Posterior cingulate gyrus (tissue), 11 donors: ENCODE measurements at regions not wholly inside any gene's neighbourhood (a gene's known extent, or its start where the extent isn't known, plus 50 kb on each side); places are given as distances from the start of the nearest gene placed in this dataset.

ENCODE experiments used
- DNase-seq, 10 donors: peaks; one replicate each; pipeline versions ENCODE4 v3.0.0 to v3.0.0-alpha.2; 2020 to 2021; ENCODE audit warnings: mixed read lengths in 3 of 10
- intact Hi-C: fragments of 100-400 bp; cut with DNase I; formaldehyde crosslinking; loops from one replicate; pipeline ENCODE4 v1.15.1; 2023

DNA sequence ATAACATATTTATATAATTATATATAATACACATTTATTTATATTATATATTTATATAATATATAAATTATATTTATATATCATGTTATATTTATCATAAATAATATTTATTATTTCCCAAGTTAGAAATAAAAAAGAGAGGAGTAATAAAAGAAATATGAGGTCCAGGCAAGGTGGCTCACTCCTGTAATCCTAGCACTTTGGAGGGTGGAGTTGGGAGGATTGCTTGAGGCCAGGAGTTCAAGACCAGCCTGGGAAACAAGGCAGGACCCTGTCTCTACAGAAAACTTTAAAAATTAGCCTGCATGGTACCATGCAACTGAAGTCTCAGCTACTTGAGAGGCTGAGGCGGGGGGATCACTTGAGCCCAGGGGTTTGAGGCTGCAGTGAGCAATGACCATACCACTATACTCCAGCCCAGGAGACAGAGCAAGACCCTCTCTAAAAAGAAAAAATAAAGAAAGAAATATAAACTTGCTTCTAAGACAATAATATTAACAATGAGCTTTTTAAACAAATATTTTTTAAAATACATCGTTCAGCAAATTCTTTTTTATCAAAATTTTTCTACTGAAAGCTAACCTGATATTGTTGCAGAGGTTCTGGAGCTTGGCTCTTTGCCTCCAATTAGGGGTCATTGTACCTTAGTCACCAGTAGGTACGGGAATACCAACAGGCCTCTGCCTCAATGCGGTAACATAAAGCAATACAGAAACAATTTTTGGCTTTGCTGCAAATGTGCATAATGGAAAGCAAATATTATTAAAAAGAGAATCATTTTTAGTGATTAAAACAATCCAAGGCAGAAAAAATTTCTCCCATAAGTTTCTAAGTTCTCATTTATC is 290.0 kb downstream of the SETD4 start:
- DNase-seq, result no peak
- intact Hi-C loops, result no loop called here

DNA sequence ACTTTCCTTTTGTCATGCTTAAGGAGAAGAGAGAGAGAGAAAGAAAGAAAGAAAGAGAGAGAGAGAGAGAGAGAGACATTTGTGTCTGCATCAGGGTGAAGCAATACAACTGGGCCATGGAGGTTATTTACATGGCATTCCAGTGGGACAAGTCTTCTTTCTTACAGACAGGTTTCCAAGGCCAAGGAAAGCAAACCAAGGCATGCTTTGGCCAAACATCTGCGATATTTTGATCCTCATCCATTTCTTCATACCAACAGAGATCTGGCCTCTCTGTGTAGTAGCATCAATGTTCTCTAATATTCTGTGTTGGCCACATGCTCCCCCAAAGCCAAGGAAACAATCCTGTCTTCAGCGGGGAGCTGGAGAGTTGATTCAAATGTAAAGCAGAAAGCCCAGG is 292.1 kb downstream of the SETD4 start:
- no peak for DNase-seq

DNA sequence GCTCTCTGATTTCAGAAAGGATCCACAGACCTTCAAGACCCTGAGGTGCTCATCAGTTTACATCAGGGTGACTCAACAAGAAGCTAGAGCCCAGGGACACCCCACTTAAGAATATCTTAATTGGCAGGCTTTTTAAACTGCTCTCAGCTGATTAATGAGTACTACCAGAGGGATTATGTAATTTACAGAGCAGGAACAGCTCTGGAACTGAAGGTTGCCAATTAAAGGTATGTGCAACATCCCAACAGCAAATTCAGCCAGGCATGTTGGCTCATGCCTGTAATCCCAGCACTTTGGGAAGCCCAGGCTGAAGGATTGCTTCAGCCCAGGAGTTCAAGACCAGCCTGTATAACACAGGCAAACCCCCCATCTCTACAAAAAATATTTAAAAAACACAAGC is 295.7 kb downstream of the SETD4 start:
- no peak for DNase-seq
- intact Hi-C loops, result no loop called here

More for the DNA sequence above, 292.1 kb downstream of the SETD4 start:
- intact Hi-C loops, result no loop called here

DNA sequence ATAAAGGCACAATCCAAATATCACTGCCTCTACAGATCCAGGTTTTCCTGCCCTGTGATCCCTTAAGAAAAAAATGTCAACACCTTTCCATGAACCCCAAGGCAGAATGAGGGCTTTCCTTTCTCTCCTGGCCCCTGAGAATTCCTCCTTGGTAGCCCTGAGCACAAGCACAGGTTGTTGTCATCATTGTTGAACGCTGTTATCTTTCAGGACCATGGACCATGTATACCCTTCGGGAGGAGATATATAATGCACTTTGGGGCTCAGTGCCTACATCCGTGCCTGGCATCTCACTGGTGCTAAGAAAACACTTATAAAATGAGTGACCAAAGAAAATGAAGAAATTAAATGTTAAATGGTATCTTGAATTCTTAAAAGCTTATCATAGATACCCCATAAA is 296.2 kb downstream of the SETD4 start:
- intact Hi-C loops, result no loop called here
- no peak for DNase-seq

DNA sequence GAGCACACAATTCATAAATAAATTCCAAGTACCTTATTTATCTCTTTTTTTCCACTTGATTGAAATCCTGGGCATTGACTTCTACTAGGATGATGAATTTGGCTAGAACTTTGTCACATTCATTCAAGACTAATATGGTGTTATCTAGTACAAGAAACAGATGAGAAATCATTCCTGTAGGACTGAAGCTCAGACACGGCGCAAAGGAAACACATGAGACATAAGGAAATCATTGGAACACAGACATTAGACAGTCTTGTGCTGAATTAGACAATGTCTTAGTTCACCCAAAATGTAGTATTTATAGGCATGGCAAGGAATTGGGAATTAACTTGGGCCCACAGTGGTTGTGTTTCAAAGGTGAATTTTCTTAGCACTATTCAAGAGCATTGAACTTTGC is 305.7 kb downstream of the SETD4 start:
- intact Hi-C loops, result no loop called here
- DNase-seq, result no peak

DNA sequence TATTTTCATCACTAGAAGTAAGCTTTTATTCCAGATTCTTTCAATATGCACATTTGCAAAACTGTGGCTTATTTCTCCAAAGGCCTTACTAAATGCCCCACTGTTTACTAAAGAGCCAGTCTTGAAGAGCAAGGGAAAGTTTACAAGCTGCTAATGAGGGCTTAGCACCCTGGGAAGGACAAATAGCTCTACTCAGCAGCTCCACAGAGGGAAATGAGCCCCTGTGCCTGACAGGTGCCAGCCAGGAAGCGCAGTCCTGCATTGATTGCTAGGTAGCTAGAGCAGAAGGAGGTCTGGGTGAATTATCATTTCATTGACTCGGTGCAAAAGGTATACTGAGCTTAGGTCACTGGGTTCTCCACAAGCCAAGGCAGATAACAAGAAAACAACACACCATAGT is 307.0 kb downstream of the SETD4 start:
- DNase-seq, result no peak
- intact Hi-C loops, result no loop called here

DNA sequence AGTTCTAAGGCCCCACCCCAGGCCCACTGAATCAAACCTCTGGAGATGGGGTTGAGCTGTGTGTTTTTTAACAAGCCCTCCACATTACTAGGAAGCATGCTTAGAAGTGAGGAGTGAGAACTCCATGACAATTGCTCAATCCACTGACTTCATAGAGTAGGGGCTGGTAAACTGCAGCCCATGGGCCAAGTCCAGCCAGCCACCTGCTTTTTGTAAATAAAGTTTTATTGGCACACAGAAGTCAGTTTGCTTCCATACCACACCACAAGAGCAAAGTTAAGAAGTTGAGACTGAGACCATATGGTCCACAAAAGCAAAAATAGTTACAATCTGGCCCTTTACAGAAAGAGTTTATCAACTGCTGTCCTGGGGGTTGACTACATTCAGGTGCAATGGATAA is 309.2 kb downstream of the SETD4 start:
- DNase-seq, result no peak
- intact Hi-C loops, result no loop called here

DNA sequence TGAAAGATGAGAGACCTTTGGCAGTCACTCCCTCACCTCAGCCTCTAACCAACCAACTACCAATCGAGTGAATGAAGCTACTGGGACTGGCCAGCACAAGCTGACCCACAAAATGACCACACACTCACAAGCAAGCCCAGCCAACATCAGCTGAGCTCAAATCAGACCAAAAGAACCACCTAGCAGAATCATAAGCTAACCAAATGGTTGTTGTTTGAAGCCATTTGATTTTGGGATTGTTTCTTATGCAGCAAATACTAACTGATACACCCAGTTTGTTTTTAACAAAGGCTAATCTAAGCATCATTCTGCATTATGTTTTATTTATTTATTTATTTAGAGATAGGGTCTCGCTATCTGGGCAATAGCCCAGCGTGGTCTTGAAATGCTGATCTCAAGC is 310.4 kb downstream of the SETD4 start:
- intact Hi-C loops, result no loop called here
- DNase-seq, result no peak

DNA sequence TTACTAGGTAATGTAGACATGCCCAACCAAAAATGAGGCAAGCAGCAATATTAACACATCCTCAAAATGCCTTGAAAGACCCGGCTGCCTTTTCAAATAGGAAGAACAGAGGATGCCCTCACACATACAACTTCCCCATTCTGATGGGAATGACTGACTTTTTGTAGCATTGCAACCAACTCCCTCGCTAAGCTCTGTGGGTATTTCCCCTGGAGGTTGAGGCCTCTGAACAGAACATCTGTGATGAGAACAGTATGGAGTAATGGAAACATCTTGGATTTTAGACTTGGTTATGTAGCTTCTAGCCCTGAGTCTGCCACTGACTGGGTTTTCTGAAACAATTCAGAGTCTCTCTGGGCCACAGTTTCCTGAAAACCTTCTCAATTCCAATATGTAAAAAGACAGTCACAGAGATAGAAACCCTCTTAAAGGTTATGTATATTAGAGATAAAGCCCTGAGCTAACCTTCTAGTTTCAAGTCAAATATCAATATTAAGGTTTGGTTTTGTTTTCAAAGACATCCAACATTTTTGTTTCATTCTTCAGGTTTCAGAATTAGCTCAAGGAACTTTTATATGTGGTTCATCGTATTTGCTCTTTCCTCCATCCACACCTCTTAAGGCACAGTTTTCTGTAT is 311.5 kb downstream of the SETD4 start:
- DNase-seq, result no peak

DNA sequence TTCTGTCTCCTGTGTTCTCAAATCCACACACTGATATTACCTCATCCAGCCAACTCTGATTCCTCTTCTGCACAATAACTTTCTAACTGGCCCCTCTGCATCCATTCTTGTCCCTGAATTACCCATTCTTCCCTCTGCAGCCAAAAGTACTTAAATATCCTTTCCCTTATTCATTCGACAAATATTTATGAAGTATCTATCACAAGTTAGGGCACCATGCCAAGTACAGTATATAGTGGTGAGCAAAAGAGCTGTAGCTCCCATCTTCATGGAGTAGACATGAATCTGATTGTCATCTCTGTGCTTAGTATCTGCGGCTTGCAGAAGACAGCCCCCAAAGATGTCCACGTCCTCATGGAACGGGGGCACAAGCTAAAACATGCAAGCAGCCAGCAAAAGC is 316.8 kb downstream of the SETD4 start:
- no peak for DNase-seq
- intact Hi-C loops, result no loop called here

More for the DNA sequence above, 311.5 kb downstream of the SETD4 start:
- intact Hi-C loops, result no loop called here

DNA sequence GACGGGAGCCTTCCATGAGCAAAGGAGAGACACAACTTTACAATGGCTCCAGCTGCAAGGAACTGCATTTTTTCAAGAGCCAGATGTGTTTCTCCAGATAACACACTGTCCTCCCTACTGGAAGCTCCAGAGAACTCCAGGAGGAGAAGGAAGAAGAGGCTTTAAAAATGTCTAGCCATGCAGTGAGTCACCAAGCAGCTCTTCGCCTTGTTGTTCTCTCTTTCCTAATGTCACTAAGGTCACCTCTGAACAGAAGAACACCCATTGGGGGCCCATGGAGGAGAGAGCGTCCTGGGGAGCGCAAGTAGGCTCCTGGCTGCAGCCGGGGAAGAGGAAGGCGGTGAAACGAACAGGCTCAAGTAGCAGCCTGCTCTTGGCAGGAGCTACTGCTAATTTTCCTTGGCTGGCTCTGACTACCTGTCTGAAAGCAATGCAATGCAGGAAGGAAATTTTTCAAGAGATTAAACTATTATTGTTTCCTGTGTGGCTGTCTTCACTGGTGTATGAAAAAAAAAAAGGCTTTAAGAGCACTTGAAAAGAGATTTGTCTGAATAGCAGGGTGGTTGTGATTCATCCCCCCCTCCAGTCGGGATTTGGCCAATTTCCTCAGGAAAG is 321.9 kb downstream of the SETD4 start:
- no peak for DNase-seq
- intact Hi-C loops, result no loop called here

DNA sequence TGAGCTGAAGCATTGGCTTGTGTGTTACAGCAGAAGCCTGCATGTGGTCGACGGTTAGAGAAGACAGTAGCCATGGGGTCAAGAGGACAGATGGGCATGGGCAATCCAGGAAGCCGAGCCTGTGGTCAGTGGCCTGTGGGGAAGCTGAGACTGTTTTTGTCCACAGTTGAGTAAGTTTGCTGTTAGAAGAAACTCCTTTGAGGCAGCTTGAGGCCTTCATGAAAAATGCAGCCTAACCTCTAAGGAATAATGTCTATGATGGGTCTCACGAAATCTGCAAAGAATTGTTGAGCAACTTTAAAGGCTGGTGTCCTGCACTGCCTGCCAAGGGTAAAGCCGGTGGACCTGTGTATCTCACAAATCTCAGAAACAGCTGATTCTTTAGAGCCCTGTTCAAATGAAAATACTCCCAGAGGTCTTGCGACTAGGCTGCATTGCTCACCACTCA is 322.4 kb downstream of the SETD4 start:
- intact Hi-C loops, result no loop called here
- peak in 4 of 10 donors; percentile 10 to 83 (median 18) for DNase-seq

DNA sequence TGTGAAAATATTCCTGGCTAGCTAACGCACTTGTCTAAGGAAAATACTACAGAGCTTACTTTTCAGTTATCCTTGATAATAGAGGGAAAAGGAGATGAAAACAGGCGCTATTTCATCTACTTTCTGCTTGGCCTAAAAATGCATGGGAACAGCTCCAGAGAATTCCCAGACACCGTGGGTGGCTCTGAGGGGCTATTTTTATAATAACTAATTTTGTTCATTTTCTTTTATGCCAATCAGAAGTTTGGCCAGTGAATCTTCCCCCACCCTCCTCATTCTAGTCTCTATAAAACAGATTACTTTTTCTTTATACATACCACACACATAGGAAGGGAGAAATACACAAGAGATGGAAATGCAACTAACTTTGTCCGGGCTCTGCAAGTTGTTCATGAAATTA is 322.9 kb downstream of the SETD4 start:
- intact Hi-C loops, result no loop called here
- no peak for DNase-seq

DNA sequence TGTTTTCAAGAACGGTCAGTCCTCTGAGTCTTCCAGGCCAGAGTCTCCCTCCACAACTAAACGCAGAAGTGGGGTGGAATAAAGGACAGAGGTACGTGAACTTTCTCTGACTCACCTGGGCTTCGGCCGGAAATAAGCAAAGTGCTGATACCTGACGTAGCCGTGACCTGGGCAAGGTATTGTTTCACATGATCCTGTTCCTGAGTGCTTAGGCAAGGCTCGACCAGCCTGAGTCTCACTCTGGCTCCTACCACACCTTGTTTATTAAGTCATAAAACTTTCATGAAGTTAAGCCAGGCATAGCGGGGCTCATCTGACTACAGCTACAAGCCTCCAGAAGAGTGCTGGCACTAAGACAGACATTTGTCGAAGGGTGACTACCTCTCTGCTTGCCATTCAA is 327.5 kb downstream of the SETD4 start:
- no peak for DNase-seq
- intact Hi-C loops, result no loop called here

DNA sequence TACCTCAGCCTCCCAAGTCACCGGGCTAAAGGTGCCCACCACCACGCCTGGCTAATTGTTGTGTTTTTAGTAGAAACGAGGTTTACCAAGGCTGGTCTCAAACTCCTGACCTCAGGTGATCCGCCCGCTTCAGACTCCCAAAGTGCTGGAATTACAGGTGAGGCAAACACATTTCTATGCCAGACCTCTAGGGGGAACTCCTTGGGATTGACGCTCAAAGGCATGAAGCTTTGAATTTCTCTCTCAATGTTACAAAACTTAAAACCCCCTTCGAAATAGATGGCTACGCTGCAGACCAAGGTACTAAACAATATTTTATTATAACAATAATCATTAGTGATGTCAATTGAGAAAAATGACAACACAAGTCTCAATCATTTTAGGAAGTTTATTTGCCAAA is 330.0 kb downstream of the SETD4 start:
- intact Hi-C loops, result no loop called here
- no peak for DNase-seq

DNA sequence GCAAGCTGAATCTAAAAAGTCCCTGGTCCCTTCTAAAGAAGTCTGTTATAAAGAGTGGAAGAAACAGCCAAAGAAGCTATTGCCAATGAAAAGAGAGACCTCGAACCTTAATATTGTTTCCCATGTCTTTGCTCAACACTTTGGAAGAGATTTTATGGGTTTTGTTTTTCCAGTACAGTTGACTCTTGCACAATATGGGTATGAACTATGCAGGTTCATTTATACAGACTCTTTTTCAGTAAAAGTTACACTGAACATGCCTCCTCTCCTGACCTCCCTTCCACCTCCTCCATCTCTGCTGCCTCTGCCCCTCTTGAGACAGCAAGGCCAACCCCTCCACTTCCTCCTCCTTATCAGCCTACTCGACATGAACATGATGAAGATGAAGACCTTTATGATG is 332.5 kb downstream of the SETD4 start:
- intact Hi-C loops, result no loop called here
- DNase-seq, result no peak

DNA sequence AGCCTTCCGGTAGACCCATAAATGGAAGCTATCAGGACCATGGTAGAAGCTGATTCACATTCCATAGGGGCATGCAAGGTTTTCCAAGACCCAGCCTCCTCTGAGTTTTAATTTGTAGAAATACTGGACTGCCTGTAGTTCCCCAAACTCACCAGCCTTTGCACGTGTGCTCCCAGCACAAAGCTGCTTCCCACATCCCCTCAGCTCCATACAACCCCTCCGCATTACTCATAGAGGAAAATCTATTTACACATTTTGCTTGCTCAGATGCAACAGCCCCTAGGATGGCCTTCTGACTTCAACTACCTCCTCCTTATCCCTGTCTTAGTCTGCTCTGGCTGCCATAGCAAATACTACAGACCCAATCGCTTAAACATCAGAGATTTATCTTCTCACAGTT is 336.2 kb downstream of the SETD4 start:
- intact Hi-C loops, result no loop called here
- no peak for DNase-seq

DNA sequence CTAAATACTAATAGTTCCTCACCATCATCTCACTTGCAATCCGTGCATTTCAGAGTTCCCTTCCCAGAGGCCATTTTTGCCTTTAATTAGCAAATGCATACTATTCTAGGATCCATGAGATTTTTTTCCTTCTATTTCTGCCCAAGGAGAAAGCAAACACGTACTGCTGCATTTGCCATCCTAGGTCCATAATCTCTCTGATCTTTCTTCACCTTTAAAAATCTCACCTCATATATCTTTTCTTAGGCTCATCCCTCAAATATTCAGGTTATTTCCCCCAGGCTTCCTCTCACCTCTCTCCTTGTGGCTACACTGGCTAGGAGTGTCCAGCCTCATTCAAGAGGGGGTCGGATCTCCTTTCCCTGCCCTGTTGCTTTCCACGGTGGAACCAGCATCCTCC is 338.6 kb downstream of the SETD4 start:
- intact Hi-C loops, result no loop called here
- DNase-seq, result no peak

DNA sequence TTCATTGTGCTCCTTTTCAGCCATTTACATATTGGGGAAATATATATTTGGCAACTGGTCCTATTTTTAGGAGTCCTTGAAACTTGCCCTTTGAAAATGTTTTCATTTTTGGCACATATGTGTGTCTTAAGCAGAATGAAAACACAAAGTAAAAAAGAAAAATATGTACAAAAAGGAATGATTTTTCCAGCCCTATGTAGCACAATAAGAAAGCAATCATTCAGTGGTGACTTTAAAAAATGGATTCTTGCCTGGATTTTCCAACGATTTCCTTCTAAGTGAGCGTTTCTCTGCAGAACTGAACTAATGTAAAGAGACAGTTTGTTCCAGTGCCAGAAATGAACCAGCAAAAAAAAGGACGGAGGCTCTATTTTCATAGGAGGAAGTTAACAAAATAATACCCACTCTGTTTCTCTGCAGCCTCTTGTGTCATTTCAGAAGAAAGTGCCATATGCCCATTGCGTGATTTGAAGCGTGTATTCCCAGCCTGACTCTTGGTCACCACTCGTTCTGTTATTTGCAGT is 340.1 kb downstream of the SETD4 start:
- intact Hi-C loops, result no loop called here
- no peak for DNase-seq

DNA sequence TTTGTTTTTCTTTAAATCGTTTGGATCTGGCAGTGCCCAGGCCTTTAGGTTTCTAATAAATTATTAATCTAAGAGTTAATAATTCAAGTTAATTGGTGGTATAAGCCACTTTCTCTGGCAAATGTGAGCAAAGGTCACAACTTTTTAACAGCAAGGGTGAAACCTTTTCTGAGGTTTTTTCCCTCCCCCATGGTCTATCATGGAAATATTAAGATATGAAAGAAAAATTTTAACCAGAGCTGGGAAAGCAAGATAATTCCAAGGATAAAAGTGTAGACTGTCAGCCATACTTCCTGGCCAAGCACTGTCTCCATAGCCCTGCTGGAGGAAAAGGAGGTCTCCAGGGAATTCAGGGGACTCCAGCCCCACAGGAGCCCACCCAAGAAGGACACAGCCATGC is 341.2 kb downstream of the SETD4 start:
- intact Hi-C loops, result no loop called here
- no peak for DNase-seq

DNA sequence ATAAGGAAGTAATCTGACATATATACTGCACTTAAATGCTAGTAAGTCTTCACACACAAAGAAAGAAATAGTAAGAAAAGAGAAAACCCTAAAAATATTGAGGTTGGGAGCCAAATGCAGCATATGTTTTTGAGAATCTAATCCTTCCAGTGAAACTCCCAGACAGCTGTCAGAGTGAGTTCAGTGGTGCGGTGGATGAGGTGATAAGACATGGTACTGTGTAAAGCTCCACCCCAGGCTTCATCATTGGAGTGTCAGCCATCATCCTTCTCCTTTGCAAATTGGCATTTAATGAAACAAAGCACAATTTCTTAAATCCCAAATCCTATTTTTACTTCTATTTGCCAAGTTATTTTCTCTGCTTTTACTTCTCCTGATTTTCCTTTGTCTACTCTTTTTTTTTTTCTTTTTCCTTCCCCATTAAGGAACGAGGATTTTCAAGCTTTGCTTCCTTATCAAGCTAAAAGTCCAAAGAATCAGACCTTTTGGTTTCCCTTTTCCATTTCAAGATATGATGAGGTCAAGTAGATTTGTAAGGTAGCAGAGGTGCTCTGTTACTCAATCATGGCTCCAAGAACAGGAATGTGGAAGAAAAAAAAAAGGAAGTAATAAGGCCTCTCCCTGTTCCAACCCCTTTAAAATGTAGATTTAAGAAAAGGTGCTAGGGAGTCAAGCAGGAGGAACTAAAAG is 343.3 kb downstream of the SETD4 start:
- DNase-seq, result no peak
- intact Hi-C loops, result no loop called here
